HG03520 (cell line): ENCODE measurements at regions not wholly inside any gene's neighbourhood (a gene's known extent, or its start where the extent isn't known, plus 50 kb on each side); places are given as distances from the start of the nearest gene placed in this dataset.
"Not testable (repeated sequence)": the region's sequence is repeated elsewhere in the genome, so short reads cannot be mapped to it uniquely, and the experiment has no call there.

ENCODE experiments used
- ATAC-seq: cut with Tn5 transposase; IDR thresholded peaks from one replicate; pipeline ENCODE4 v1.9.1; 2021; ENCODE audit warnings: mild to moderate bottlenecking, moderate library complexity; ENCODE audit not compliant: unreplicated experiment

DNA sequence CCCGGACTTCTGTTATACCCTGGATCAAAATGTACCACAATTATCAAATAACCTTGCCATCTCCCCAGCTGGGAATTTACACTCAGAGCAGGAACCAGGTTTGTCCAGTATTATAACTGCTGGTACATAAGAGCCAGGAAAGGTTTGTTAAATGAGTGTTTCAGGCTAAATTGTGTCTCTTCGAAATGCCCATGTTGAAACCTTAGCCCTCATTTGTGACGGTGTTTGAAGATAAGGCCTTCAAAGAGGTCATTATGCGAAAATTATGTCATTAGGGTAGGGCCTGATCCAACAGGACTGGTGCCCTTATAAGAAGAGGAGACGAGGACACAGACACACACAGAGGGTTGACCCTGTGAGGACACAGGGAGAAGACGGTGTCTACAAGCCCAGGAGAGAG is 73.5 kb upstream of the DHRSX start:
- ATAC-seq: no peak

DNA sequence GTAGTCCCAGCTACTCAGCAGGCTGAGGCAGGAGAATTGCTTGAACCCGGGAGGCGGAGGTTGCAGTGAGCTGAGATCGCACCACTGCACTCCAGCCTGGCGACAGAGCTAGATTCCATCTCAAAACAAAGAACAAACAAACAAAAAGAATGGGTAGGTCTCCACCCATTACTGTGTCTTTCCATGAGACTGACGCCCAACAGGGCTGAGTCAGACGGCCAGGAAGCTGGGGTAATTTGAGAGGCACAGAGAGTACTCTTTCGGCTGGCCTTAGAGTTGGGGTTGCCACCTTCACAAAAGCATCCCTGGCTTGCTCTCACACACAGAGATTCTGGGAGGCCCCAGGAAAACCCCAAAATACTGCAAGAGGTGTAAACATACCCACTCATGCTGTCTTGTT is 72.0 kb upstream of the DHRSX start:
- no peak for ATAC-seq

DNA sequence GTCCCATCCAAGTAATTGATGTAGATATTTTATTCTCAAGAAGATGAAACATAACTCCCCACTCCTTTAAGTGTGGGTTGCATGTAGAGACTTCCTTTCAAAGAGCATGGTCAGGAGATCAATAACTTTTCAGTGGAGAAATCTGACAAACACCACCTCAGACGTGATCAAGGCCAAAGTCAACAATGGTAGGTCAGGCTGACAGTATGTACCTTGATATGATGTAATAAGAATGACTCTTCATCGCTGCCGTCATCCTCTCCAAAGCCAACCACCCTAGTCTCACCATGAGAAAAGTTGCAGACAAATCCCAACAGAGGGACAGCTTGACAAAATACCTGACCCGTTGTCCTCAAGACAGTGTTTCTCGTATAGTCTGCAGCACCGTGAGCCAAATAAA is 67.3 kb upstream of the DHRSX start:
- no peak for ATAC-seq

DNA sequence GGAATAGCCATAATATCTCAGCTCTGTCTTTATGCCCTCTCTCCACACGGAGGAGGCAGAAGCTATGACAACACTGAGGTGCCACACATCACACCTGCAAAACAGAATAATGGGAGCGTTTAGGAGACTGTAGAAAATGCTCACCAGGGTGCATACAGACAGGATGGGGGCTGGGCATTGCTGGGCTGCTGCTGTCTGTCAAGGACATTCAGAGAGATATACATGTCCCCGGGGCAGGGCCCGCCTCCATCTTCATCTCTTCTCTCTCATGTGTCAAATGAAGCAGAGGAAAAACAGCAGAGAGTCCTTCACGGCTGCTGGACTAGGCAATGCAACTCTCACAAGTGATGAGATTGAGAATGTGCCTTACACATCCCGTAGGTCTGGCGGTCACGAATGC is 65.3 kb upstream of the DHRSX start:
- no peak for ATAC-seq

DNA sequence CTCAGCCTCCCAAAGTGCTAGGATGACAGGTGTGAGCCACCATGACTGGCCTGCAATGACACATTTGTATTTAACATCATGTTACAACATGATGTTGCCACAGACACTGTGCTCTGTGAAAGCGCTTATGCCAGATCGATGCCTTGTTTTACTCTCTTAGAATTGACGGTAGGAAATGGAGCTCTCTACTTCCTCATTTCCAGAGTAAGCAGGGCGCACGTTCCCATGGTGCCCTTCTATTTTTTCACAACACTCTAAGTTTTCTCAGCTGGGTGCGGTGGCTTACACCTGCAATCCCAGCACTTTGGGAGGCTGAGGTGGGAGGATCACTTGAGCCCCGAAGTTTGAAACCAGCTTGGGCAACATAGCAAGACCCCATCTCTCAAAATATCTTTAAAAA is 60.7 kb upstream of the DHRSX start:
- no peak for ATAC-seq

DNA sequence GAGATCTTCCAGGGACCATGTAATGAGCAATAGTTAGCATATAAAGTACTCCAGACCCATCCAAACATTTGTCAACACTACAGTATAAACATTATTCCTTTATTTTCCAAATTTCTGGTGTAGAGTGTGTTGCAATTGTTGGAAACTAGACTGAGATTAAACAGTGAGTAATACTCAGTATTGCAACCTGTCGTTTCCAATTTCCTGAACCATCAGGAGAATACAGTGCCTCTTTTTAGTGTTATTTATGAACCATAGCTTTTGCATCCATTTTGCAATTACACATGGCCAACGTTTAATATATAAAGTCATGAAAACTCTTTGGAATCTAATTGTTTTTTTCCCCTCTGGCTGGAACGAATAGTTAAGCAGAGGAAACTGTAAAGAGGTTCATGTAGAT is 58.3 kb upstream of the DHRSX start:
- ATAC-seq: no peak

DNA sequence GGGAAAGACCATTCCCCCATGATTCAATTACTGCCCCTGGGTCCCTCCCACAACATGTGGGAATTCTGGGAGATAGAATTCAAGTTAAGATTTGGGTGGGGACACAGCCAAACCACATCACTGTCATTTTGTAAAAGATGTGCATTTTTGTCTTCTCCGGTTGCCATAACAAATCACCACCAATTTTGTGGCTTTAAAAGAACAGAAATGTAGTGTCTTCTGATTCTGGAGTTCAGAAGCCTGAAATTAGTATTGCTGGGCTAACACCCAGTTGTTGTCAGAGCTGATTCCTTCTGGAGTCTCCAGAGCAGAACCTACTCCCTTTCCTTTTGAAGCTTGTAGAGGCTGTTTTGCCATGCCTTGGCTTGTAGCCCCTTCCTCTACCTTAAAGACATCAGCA is 54.1 kb upstream of the DHRSX start:
- ATAC-seq: no peak

DNA sequence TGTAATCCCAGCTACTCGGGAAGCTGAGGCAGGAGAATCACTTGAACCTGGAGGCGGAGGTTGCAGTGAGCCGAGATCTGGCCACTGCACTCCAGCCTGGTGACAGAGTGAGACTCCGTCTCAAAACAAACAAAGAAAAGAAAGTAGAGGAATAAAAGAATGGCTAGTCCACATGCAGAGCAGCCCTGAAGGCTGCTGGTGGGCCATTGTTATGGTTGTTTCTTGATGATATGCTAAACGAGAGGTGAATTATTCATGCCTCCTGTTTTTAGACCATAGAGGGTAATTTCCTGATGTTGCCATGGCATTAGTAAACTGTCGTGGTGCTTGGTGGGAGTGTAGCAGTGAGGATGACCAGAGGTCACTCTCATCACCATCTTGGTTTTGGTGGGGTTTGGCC is 53.3 kb upstream of the DHRSX start:
- not testable (repeated sequence) for ATAC-seq

DNA sequence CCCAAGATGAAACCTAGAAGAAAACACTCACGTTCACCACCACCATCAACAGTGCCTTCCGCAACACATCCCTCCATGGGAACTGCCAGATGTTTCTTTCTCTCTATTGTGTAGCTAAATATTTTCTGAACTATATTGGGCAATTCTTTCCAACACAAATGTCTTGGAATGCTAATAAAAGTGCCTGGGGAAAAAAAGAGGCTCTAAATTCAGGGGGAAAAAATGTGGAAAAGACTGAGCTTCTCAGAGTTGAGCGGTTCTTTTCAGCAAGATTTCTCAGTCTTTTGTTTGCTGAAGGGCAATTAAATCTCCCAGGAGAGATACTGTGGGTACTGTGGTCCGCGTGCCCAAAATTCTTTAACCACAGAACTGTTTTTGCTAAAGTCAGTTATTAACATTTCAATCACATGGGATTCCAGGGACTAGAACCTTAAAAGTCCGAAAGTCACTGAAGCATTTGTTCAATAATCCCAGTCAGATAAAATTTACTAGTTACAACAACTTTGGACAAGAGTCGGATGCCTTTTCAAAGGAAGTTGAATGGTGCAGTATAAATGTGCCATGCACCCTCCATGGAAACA is 51.9 kb upstream of the DHRSX start:
- no peak for ATAC-seq

DNA sequence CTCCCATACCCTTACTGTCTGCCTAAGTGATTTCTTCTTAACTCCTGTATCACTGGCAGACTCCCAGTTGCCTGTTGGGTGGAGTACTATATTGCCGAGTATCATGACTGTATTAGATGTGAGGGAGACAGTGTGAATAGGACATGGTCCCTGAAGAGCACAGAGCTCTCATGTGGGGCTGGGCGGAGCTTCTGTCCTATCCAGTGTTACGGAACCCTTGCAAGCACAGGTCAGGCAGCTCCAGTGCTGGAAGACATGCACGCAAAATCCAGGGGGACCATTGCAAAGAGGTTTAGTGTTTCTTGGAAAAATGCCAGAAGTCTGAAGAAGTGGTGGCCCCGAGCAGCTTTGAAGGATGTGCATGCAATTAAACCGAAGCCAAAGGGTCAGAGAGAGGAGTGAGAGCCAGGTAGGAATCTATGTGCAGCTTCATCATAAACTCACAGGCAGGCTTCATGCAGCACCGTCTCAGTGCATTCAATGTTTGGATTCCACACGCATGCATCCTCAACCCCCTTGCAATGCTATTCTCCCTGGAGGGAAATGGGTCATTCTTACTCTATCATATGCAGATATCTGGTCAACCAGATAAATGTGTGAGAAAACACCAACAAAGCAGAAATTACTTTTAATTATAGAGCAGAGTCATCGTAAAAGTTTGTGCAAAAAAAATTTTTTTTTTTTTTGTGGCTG is 49.7 kb upstream of the DHRSX start:
- no peak for ATAC-seq
